ENCODE measurements at regions not wholly inside any gene's neighbourhood (a gene's known extent, or its start where the extent isn't known, plus 50 kb on each side); places are given as distances from the start of the nearest gene placed in this dataset.

DNA sequence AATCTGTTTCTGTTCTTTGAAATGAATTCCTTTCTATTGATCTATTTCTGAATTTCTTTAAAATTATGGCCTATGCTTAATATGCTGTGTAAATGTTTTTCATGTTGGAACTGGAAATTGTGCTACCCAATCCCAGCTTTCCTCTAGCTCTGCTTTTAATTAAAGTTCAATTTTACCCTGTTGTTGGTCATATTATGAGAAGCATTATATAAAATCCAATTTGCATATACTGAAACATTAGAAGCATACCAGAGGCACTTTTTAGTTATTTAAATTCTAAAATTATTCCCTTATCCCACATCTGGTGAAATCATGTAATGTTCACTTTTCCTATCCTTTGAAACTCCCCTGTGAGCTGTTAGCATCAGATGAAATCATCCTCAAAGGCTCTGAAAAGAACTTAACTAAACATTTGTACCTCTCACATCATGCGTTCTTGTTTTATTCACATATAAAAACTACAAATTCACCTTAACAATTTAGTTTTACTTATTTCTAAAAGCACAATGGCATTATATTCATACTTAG is 160.6 kb upstream of the COL21A1 start:
- no peak for DNase-seq

DNA sequence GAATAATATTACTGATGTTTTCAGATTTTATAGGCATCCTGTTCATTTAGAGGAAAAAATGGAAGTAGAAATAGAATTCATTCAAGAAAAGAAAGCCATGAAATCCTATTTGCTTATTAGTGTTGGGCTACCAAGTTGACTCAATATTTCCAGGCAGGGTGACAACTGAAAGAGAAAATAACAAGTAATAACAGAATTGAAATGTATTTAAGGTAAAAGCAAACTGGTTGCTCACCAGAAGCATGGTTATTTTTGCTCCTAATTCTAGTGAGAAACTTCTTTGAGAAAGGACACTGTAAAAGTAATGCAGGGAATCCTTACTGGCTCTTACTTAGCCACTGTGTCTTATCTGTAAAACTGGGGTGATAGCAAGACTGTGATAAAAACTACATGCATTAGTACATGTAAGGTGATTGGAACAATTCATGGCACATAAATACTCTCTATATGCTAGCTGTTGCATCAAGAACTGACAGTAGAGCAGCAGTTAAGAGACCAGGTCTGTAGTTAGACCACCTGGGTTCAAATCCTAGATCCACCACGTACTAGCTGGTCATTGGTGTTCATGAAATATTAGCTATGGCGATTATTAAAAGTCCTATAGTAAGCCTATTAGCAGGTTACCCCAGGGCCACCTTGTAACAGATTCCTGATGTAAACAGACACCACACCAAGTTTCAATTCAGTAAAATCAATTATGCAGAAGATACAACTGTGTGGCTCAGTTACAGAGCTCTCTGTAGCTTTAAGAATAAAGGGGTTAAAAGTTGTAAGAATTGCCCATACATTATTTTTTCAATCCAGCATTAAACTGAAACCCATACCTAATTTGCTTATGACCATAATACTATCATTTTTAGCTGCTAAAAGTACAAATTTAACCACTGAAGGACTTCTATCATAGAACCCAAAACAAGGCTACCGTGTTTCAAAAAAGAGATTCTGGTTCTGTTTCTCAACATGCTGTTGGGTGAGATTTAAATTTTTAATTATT is 159.2 kb upstream of the COL21A1 start:
- DNase-seq, result no peak

DNA sequence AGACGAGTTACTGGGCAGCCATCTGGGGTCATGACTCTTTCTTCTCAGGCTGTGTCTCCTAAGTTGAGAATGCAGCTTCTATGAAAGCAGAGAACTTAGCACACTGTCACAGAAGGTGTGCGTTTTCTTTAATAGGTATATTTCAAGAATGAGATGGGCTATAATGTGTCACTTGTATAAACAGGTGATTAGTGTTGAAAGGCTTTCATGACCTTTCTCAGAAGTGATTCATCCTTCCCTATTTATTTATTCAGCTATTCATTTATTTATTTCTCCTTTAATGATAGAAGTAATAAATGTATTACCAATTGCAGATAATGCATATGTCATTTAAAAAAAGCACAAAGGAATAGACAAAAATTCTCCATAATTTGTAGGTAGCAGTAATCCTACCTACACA is 157.2 kb upstream of the COL21A1 start:
- no peak for DNase-seq

DNA sequence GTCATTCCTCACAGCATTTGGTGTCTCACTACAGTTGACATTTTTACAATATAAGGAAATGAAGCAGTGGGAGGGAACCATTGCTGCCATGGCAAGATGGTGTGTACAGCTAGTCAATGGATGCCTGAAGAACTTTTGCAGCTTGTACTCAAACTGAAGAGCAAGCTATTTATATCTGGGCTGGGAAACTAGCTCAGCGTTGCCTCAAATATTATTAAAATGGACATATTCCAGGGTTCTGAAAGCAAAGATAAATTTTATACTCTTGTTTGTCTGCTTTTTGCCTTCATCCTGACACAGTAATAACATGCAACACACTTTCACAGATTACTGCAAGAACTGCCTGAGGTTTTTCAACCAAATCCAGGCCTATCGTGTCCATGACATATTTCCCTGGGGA is 156.4 kb upstream of the COL21A1 start:
- DNase-seq, result no peak

DNA sequence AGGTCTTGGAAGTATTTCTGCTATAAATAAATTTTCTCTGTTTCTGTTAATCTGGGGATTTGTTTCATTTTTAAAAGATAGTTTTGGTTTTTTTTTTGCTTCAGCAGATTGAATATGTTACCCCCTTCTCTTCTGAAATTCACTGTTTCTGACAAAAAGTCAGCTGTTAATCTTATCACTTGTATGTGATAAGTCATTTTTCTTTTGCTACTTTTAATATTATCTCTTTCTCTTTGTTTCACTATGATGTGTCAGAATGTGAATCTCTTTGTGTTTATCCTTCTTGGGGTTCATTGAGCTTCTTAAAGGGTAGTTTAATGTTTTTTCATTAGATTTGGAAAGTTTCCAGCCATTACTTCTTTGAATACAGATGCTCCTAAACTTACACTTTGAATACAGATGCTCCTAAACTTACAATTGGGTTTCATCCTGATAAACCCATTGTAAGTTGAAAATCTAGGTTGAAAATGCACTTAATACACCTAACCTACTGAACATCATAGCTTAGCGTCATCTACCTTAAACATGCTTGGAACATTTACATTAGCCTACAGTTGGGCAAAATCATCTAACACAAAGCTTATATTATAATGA is 154.2 kb upstream of the COL21A1 start:
- no peak for DNase-seq

DNA sequence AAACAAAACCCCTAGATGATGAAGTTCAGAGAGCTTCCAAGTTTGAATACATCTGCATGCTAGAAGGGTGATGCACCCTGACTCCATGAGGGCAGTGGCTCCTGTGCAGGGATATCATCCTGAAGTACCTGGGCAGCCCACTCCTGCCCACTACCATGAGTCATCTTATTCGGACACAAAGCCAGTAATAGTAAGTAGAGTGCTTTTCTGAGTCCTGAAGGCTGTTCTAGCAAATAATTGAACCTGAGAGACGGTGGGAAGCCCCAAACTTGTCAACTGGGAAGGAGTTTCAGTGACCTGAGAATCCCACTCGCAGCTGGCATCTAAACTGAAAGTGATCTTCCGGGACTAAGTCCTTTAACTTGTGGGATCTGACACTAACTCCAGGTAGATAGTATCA is 152.9 kb upstream of the COL21A1 start:
- DNase-seq, result no peak

DNA sequence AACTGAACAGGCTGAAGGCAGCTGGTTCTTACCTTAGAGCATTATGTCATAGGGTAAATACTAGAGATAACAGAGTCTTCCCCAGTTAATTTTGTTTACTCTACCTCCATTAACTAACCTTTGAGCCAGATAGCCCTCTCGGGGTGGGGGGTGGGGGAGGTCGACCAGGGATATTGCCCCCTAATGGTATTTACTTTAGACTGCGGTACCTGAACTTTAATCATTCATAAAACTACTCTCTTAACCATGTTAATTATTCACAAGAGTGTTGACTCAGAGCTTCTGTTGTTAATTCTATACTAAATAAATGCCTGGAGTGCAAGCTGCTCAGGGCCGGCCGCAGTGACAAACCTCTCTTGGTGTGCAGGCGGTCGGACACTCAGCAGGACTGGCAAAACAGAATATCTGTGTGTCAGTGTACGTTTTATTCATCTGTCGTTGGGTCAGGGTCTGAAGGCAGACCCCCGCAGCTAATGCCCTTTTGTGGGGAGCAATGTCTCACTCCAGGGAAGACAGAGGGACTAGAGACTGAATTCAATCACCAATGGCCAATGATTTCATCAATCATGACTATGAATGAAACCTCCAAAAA is 152.4 kb upstream of the COL21A1 start:
- DNase-seq, result no peak

DNA sequence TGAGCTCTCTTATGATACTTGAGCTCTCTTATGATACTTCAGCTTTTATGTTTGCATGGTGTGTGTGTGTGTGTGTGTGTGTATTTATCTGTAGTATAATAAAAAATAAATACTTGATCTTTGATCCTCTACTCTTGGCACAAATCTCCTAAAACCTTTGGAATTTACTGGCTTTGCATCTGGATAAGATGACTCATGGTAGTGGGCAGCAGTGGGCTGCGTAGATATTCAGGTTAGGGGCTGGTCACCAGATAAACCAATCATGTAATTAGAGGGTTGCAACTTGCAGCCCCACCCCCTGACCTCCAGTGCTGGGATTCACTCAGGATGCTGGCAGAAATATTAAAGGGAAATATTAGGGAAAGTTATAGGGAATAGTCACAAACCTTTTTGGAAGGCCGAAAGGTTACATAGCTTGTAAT is 151.9 kb upstream of the COL21A1 start:
- no peak for DNase-seq

DNA sequence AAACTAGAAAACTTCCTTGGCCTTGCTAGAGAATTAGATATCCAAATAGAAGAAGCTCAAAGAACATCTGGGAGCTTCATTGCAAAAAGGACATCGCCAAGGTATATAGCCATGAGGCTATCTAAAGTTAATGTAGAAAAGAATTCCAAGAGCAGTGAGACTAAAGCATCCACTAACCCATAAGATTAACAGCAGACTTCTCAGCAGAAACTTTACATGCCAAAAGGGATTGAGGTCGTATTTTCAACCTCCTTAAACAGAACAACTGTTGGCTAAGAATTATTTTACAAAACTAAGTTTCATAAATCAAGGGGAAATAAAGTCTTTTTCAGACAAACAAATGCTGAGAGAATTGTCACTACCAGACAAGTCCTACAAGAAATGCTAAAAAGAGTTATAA is 149.1 kb upstream of the COL21A1 start:
- DNase-seq, result no peak

DNA sequence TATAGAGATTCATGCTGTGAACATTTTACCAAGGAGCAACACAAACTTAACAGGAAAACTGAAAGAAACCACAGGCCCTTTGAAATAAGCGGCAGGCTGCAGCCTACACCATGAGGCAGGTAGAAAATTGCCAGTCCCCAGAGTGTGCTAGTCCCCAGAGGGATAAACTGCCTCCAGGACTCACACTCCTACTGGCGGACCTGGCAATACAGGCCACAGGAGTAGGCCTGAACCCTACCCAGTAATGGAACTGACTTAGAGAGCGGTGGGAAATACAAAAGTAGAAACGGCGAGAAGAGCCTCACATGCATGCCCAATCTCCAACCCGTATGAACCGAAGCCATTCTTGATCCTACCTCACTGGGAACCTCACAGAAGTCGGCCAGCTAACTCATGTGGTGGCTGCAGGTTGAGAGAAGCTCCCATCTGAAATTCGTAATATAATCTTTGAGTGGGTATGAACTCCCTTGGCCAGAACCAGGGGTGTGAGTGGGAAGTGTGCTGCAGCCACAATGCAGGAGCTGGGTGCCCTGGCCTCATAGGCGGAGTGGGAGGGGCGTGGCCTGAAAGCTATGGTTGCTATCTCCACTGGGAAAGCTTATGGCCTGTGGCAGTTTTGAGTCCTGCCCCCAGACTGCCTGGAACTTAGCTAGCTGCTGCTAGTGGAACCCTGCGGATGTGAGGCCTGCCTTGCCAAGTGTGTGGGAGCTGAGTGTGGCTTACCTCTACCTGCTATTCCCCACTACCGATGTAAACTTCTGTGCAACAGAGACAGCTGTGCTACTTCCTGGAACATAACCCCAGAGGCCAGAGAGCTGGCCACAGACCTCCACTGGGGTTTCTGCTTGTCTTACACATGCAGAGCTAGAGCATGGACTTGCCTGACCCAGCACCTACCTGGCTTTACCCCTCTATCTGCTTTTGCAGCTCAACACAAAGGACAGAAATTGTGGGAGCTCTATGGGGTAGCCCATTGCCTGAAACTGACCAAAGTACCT is 146.5 kb upstream of the COL21A1 start:
- no peak for DNase-seq

DNA sequence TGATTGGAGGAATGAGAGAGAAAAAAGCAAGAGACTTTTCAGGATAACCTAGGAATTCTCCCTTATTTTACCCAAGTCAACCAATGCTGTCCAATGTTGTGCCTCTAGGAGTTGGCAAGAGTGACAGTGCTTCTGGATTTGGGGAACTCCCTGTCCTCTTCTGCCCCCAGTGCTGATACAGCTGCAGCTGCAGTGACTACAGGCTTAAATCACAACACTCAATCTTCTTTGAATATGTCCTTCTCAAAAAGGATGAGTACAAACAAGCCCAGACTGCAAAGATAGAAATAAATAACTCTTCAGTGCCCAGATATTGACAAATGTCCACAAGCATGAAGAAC is 141.0 kb upstream of the COL21A1 start:
- DNase-seq, result no peak

DNA sequence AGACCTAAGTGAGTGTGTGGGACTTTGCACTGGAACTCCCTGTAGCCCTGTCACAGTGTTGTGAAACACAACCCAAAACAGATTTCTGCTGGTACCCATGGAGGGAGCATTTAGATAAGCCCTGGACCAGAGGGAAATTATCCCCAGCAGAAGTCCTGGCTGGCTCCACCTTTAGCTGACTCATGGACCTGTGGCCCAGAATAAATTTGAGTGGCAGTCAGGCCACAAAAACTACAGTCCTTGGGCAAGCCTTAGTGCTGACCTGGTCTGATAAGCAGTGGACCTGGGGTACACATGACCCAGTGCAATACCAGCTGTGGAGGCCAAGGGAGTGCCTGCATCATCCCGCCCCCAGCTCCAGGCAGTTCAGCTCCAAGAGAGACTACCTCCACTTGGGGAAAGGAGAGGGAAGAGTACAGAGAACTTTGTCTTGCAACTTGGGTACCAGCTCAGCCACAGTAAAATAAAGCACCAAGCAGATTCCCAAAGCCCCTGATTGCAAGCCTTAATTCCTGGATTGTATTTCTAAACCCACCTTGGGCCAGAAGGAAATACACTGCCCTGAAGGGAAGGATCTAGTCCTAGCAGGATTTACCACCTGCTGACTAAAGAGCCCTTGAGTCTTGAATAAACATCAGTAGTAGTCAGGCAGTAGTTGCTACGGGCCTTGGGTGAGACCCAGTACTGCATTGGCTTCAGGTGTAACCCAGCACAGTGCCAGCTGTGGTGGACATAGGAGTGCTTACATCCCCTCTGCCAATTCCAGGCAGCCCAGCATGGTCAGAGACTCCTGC is 140.4 kb upstream of the COL21A1 start:
- no peak for DNase-seq

DNA sequence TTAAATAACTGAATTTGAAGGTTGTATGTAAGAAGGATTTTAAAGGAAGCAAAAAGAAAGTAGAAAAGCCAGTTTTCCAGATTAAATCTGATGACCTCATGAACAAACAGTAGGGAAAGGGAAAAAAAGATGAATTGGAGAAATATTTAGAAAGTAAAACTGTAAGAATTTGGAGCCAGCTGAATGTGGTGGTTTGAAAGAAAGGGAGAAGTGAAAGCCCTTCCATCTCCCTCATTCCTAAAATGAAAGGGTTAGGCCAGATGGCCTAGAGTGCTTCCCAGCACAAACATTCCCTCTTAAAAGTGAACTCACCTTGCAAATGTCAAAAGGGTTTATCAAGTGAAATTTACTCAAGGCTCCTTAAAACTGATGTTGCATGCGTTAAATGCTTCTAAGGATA is 139.3 kb upstream of the COL21A1 start:
- DNase-seq, result no peak

DNA sequence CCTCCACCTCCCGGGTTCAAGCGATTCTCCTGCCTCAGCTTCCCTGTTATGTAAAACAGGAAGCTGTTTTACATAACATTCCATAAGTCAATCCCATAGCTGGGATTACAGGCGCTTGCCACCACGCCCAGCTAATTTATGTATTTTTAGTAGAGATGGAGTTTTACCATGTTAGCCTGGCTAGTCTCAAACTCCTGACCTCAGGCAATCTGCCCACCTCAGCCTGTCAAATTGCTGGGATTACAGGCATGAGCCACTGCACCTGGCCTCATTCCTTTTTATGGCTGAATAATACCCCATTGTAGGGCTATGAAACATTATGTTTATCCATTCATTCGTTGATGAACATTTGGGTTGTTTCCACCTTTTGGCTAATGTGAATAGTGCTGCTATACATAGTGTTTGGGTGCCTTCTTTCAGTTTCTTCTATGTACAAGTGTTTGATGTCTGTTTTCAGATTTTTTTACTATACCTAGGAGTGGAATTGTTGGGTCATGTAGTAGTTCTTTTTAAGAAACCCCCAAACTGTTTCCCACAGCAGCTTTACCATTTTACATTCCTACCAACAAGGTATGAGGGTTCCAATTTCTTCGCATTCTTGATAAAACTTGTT is 138.7 kb upstream of the COL21A1 start:
- no peak for DNase-seq

DNA sequence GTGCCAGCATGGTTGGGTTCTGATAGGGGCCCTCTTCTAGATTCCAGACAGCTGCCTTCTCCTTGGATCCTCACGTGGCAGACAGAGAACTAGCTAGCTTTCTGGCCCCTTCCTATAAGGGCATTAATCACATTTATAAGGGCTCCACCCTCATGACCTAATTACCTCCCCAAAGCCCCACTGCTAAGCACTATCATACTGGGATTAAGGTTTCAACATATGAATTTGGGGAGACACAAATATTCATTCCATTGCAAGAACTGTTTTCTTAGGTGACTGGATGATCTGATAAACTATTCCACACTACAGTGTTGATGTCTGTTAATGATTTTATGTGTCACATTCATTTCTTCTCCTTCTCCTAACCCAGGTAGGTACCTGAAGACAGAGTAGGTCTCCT is 135.8 kb upstream of the COL21A1 start:
- no peak for DNase-seq

DNA sequence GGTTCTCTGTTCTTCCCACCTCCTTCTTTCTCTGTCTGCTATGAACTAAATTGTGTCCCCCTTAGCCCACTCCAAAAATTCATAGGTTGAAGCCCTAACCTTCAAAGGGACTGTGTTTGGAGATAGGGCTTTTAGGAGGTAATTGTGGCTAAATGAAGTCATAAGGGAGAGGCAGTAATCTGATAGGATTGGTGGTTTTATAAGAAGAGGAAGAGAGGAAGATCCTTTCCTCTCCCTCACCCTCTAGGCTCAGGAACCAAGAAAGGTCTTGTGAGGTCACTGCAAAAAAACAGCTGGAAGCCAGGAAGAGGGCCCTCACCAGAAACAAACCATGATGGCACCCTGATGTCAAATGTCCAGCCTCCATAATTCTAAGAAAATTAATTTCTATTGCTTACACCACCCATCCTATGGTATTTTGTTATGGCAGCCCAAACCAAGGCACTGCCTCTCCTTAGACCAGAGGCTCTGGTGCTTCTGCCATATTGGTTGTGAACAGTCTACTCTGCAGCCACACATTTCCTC is 135.1 kb upstream of the COL21A1 start:
- DNase-seq, result peak; percentile 26

DNA sequence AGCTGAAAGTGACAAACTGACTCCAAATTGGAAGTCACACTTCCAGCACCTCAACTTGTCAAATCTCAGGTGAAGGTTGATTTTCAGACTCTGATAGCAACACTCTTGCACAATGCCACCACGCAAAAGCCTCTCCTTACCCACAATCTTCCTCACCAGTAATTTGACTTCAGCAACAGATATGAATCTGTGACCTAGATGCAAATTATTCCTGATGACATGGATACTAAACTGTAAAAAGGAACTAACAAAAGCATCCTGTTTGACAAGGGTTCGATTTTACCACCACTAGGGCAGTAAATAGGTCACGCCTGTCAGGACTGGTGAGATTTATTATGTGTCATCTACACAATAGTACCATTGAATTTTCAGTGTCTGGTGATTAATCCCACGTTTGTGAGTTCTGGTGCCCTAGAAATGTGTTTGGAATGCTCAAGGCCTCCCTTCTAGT is 134.4 kb upstream of the COL21A1 start:
- DNase-seq, result peak; percentile 5

DNA sequence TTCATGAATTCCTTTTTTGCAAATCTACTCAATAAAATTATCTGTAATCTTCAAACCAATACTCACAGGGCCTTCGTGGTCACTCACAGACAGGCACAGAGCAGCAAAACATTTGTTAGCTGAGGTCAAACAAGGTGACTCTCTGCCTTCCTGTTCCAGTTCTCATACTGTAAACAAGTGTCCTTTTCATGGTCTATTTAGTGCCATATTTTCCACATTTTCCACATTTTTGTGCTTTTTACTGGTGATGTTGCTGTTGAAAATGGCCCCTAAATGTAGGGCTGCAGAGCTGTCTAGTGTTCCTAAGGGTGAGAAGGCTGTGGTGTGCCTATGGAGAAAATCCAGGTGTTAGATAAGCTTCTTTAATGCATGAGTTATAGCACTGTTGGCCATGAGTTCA is 133.1 kb upstream of the COL21A1 start:
- DNase-seq, result no peak

DNA sequence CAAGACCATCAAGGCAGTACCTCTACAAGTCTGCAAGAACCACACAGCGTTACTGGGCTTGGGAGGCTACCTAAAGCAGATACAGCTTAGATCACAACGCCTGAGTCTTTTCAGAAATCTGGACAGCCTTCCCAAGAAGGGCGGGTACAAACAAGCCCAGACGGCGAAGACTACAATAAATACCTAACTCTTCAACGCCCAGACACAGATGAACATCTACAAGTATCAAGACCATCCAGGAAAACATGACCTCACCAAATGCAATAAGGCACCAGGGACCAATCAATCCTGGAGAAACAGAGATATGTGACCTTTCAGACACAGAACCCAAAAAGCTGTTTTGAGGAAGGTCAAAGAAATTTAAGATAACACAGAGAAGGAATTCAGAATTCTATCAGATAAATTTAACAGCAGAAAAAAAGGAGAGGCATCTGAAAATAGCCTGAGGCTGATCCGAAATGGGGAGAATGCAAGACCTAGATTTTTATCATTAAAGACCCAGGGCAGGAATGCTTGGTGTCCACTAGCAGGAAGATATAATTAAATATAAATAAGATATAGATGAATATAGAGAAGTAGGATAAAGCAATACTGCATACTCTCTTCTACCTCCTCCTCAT is 131.7 kb upstream of the COL21A1 start:
- no peak for DNase-seq

DNA sequence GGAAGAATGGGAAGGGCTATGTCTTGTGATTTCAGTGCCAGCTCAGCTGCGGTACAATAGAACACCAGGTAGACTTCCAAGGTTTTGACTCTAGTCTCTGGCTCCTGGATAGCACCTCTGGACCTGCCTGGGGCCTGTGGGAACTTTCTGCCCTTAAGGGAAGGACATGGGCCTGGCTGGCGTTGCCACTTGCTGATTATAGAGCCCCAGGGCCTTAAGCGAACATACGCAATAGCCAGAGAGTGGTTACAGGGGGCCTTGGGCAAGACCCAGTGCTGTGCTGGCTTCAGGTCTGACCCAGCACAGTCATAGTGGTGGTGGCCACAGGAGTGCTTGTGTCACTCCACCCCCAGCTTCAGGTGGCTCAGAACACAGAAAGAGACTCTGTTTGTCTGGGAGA is 131.1 kb upstream of the COL21A1 start:
- no peak for DNase-seq

DNA sequence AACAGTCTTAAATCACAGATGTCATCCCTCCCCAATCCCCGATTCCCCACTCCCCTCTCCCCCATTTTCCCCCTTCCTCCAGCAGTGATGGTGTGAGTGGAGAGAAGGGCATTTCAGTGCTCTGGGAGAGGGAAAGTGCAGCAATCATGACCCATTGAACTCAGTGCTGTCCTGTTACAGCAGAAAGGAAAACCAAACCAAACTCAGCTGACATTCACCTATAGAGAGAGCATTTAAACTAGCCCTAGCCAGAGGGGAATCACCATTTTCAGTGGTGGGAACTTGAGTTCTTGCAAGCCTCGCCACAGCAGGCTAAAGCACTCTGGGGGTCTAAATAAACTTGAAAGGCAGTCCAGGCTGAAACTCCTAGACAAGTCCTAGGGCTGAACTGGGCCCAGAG is 129.9 kb upstream of the COL21A1 start:
- no peak for DNase-seq

Data from hematopoietic multipotent progenitor cell treated with erythropoietin and hydrocortisone succinate and interleukin-3 and kit ligand, for 4 days (in vitro differentiated cells).